NCI-H1417 treated with DMSO at 0.1 percent for 48 hours (cell line): ENCODE measurements at regions not wholly inside any gene's neighbourhood (a gene's known extent, or its start where the extent isn't known, plus 50 kb on each side); places are given as distances from the start of the nearest gene placed in this dataset.

Experiments
- DNase-seq: peaks from one replicate; lab custom pipeline; 2025; lab: John Stamatoyannopoulos, UW

DNA sequence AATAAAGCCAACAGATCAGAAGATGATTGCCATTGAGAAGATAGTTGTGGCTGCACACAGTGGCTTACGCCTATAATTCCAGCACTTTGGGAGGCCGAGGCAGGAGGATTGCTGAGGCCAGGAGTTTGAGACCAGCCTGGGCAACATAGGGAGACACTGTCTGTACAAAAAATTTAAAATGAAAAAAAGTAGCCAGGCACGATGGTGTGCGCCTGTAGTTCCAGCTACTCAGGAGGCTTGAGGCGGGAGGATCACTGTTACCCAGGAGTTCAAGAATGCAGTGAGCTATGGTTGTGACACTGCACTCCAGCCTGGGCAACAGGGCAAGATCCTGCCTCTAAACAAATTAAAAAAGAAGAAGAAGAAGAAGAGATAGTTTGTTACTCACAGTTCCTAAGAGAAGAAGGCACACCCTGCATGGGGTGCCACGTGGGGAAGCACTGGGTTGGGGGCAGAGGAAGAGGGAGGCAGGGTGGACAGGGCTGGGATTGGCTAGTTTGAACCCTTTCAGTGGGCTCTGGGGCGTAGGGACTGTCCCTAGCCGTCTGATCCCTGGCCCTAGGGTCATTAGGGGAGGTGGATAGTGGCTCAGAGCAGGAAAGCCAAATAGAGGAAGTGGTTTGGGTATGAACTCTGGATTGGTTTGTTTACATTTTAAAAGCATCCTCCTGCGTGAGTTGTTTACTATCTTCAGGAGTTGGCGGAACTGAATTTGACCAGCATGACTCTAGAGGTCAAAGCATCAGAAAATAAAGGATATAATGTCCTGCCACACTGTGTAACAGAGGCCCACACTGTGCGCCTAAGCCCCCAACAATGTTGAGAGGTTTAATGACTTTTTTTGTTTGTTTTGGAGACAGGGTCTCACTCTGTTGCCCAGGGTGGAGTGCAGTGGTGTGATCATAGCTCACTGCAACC is 60.5 kb upstream of the MEDAG start:
- DNase-seq: no peak

DNA sequence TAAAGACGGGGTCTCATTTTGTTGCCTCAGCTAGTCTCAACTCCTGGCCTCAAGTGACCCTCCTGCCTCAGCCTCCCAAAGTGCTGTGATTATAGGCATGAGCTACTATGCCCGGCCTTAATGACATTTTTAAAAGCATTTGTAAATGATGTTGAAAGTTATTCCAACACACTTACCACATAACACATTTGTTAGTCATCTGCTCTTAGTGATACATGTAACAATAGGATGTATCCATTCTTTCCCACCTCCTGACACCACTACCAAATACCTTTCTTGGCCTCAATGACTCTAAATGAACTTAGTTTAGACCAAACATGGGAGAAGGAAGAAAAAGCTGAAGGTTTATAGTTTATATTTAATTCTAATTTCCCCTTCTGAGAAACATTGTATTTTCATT is 59.8 kb upstream of the MEDAG start:
- no peak for DNase-seq

DNA sequence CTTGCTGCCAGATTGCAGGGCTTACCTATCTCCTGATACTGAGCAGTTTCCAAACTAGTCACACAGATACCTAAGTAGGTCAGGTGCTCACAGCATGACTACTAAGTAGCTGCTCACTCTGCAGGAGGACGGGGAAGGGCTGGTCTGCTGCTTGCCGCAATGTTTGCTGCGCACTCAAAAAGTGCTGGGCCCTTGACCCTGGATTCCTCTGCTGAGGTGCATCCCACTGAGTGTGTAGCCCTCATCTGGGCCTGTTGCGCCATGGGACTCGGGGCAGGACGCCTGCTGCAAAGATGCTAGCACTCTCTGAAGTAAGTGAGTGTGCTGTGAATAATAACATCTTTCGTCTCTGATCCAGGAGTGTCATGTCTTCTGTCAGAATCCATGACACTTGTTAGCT is 59.2 kb upstream of the MEDAG start:
- DNase-seq: no peak

DNA sequence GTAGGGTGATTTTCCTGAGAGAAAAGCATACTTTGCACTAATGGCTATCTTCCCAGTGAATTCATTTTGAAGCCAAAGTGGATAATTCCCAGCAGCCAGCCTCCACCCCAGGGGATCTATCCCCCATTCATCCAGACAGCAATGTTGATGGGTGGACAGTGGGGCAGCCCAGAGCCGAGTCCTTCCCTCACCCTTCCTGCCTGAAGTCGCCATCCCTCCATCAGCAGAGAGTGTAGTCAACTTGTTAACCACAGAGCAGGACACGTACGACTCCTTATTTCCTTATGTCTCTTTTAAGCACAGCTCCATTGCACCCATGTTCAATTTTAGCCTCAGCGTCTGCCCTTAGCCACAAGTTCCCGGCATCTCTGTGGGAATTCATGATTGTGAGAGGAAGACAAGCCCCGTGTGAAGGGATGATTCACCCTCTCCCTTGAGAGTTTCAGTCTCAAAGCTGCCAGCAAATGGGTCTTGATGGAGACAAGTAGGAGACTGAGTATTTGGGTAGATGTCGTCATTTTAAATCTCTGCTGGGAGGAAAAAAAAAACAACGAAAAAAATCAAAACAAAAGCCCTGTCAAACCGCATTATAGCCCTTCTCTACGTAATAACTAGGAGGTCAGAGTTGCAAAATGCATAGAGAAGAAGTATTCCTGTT is 58.3 kb upstream of the MEDAG start:
- no peak for DNase-seq

DNA sequence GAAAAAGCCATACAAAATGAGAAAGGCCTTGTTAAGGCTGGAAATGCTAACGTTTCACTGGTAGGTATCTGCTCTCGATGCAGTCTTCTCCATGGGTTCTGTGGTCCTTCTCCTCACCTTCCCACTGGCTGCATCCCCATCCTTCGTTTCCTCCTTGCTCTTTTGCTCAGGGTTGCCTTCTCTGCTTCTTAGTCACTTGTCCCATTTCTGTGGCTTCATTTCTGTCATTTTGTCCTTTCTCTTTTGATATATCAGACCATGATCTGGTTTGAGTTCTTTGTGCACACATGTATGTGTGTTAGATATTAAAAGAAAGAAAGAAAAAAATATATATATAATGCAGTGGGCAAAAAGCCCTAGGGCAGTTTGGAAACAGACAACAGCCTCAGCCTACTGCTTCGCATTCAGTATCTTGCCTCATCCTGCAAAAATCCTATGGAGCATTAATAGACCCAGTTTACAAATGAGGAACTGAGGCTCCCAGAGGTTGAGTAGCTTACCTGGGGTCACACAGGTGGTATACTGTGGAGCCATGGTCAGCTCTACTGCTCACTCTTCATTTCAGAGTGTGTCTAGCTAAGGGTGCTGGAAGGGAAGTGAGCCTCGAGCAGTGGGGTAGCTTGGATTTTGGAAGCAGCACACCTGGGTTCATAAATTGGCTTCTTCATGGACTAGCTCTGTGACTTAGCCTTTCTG is 57.6 kb upstream of the MEDAG start:
- no peak for DNase-seq

DNA sequence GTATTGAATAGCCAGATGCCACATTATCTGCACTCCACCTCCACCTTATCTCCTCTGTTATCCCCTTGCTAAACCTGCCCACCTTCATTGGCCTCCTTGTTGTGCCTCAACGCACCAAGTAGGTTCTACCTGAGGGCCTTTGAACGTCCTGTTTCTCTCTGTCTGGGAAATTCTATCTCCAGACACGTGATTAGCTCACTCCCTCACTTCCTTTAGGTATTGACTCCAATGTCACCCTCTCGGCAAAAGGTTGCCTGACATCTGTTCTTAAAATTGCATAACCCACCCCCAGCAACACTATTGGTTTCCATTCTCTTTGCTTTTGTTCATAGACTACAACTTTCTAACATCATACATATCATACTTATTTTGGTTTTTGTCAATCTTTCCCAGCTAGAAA is 56.5 kb upstream of the MEDAG start:
- DNase-seq: no peak

DNA sequence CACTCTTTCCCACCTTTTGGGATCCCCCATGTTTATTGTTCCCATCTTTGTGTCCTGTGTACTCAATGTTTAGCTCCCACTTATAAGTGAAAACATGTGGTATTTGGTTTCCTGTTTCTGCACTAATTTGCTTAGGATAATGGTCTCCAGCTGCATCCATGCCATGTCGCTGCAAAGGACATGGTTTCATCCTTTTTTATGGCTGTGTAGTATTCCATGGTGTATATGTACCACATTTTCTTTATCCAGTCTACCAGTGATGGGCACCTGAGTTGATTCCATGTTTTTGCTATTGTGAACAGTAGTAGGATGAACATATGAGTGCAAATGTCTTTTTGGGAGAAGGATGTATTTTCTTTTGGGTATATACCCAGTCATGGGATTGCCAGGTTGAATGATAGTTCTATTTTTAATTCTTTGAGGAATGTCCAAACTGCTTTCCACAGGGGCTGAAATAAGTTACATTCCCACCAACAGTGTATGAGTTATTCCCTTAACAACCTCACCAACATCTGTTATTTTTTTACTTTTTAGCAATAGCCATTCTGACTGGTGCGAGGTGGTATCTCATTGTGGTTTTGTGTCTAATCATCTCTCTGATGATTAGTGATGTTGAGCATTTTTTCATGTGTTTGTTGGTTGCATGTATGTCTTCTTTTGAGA is 55.7 kb upstream of the MEDAG start:
- no peak for DNase-seq

DNA sequence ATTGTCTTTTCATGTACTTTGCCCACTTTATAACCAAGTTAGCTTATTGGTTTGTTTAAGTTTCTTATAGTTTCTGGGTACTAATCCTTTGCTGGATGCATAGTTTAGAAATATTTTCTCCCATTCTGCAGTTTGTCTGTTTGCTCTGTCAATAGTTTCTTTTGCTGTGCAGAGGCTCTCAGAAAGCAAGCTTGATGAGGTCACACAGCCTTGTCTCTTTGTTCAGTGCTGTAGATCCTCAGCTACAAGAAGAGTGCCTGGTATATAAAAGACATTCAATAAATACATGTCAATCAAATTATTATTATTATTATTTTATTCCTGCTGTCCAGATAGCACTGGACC is 55.2 kb upstream of the MEDAG start:
- no peak for DNase-seq

DNA sequence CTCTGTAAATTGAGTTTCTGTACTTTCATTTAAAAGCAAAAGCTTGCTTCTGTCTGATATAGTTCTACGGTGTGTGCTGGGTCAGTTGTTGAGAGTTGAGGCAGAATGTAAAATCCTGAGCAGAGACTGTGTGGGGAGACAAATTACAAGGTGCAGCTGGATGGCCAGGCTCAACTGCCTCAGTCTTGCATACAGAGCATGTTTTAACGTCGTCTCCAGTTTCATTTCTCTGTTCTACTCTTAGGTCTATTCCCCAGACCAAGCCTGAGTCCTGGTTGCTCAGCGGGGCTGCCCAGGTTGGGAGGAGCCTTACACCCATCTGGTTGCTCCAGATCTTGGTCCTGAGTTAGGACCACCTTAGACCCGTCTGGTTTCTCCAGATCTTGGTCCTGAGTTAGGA is 54.4 kb upstream of the MEDAG start:
- no peak for DNase-seq

DNA sequence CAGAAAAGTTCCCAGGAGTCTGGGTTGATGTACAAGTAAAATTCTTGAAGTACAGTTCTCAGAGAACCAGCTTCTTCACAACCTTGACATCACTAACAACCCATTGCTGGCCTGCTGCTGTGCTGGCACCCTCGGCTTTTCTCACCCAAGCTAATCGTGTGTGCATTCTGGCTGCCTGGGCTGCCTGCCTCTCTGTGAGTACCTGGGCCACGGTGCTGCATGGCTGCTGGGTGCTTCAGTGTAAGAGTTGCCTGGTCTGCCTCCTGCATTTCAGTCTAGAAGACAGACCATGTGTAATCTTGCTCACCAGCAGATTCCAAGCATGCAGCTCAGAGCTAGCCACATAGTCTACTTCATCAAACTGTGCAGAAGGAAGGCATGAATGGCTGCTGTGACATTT is 50.5 kb upstream of the MEDAG start:
- DNase-seq: no peak

DNA sequence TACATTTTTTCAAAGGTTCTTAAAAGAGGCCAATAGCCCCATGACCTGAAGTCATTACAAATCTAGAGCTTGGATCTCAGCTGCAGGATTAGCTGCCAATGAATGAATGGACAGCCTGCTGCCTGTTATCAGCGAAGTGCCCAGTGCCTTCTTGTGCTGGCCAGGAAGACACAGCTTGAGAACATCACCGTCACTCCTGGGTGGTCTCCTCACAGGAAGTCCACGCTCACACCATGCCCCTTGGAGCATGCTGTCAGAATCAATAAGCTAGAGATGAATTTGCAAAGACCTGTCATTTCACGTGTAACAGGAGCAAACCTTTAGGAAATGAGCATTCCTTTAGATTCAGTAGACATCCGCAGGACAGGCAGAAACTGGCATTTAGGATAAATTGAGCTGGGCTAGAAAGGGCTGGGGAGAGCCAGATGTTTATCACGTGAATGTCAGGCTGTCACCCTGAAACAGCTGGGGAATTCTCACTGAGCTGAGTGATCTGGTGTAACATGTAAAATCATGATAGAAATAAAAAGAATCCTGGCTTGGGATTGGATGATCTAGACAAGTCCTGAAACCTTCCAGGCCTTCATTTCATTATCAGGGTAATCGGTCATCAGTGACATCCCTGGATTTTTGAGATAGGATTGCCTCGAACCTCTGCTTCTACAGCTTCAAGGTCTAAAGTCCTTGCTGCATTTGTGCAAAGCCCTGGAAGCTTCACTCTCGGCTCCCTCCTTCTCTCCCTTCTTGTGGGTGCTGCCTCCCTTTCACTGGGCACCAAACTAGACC is 49.9 kb upstream of the MEDAG start:
- DNase-seq: no peak
